ENCODE measurements at regions not wholly inside any gene's neighbourhood (a gene's known extent, or its start where the extent isn't known, plus 50 kb on each side); places are given as distances from the start of the nearest gene placed in this dataset.

DNA sequence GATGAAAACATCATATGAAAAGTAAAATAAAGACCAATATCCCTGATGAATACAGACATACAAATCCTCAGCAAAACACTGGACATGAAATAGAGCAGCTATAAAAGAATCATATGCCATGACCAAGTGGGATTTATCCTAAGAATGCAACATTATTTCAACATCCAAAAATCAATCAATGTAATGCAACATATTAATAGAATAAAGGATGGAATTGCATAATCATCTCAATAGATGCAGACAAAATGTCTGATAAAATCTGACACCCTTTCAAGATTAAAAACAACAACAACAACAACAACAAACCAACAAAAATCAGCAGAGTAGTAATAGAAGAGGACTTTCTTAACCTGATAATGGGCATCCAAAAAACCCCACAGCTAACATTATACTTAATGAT is 63.8 kb upstream of the IL1R1 start:
- Histone ChIP-seq H3K9me3 (replicated peaks) (no peaks in the 10 kb centered on the region), H3K27ac (replicated peaks) (no peak overlapping the region), H3K4me3 (no peak overlapping the region), H3K27me3 (ENCODE audit: low read depth) (no peaks in the 10 kb centered on the region), H3K36me3 (no peaks in the 10 kb centered on the region), H3K4me1 (peaks cover 13% of the 10 kb centered on the region)
- TF ChIP-seq, protein P1, sequence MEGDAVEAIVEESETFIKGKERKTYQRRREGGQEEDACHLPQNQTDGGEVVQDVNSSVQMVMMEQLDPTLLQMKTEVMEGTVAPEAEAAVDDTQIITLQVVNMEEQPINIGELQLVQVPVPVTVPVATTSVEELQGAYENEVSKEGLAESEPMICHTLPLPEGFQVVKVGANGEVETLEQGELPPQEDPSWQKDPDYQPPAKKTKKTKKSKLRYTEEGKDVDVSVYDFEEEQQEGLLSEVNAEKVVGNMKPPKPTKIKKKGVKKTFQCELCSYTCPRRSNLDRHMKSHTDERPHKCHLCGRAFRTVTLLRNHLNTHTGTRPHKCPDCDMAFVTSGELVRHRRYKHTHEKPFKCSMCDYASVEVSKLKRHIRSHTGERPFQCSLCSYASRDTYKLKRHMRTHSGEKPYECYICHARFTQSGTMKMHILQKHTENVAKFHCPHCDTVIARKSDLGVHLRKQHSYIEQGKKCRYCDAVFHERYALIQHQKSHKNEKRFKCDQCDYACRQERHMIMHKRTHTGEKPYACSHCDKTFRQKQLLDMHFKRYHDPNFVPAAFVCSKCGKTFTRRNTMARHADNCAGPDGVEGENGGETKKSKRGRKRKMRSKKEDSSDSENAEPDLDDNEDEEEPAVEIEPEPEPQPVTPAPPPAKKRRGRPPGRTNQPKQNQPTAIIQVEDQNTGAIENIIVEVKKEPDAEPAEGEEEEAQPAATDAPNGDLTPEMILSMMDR (IDR thresholded peaks at IDR 0.05; ENCODE audit: borderline replicate concordance) = no peak
- intact Hi-C loops (cut with micrococcal nuclease) = no loop called here
- DNase-seq = no peak

DNA sequence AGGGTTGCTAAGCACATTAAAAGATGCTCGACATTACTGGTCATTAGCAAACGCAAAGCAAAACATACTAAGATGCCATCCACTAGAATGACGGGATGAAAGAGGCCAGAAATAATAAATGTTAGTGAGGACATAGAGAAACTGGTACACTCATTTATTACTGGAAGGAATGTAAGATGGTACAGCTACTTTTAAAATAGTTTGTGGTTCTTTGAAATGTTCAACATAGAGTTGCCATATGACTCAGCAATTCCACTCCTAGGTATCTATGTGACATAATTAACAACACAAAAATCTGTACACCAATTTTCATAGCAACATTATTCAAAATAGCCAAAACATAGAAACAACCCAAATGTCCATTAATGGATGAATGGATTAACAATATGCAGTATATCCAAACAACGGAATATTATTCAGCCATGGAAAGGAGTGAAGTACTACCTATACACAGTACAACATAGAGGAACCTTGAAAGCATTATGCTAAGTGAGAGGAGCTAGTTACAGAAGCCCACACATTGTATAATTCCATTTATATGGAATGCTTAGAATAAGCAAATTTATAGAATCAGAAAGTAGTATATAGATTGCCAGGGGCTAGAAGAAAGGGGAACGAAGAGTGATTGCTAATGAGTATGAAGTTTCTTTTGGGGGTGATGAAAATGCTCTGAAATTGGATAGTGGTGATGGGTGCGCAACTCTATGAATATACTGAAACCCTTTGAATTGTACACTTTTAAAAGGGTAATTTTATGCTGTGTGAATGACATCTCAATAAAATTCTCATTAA is 61.9 kb upstream of the IL1R1 start:
- Histone ChIP-seq H3K27me3 (ENCODE audit: low read depth) (no peaks in the 10 kb centered on the region), H3K36me3 (no peaks in the 10 kb centered on the region), H3K4me1 (peaks cover 13% of the 10 kb centered on the region), H3K4me3 (no peak overlapping the region), H3K27ac (replicated peaks) (no peak overlapping the region), H3K9me3 (replicated peaks) (no peaks in the 10 kb centered on the region)
- intact Hi-C loops (cut with micrococcal nuclease) = no loop called here
- TF ChIP-seq, protein P1 (IDR thresholded peaks at IDR 0.05; ENCODE audit: borderline replicate concordance) = no peak
- no peak for DNase-seq

DNA sequence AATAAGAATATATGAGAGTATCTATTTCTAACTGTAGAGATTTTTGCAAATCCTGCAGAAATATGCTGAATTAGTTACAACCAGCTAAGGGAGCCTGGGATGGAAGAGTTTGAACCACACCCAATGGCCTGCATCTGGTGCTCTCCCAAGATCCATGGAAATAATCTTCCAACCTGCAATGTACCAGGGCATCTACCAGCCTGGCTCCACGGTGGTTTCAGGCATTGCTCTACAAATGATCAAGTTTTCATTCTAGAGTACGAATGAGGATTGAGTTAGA is 61.4 kb upstream of the IL1R1 start:
- no peaks in the 10 kb centered on the region for H3K9me3 ChIP-seq (replicated peaks)
- TF ChIP-seq, protein P1 (IDR thresholded peaks at IDR 0.05; ENCODE audit: borderline replicate concordance) = no peak
- intact Hi-C loops (cut with micrococcal nuclease) = no loop called here
- H3K36me3 ChIP-seq = no peaks in the 10 kb centered on the region
- H3K27ac ChIP-seq (replicated peaks) = no peak overlapping the region
- no peaks in the 10 kb centered on the region for H3K27me3 ChIP-seq (ENCODE audit: low read depth)
- no peak overlapping the region for H3K4me3 ChIP-seq
- DNase-seq = no peak
- peaks cover 17% of the 10 kb centered on the region for H3K4me1 ChIP-seq

DNA sequence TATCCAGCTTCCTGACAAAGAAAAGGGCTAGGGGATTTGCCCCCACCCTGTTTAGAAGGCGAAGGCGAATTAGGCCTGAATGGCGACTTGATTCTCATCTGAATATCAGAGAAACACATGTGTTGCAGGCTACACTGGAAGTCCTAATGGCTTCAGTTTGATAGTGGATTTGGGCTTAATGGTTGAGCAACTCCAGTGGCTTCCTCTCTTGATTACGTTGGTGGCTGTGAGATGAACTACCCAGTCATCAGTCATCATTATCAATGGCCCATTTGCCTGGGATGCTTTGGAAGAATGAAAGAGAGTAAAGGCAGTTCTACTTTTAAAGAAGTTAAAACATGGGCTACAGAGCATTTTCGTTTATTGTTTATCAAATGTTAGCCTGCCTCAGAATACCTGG is 60.9 kb upstream of the IL1R1 start:
- Histone ChIP-seq H3K27me3 (ENCODE audit: low read depth) (no peaks in the 10 kb centered on the region), H3K36me3 (no peaks in the 10 kb centered on the region), H3K4me1 (peaks cover 18% of the 10 kb centered on the region), H3K4me3 (no peak overlapping the region), H3K9me3 (replicated peaks) (no peaks in the 10 kb centered on the region), H3K27ac (replicated peaks) (no peak overlapping the region)
- intact Hi-C loops (cut with micrococcal nuclease) = no loop called here
- TF ChIP-seq, protein P1 (IDR thresholded peaks at IDR 0.05; ENCODE audit: borderline replicate concordance) = no peak
- no peak for DNase-seq

DNA sequence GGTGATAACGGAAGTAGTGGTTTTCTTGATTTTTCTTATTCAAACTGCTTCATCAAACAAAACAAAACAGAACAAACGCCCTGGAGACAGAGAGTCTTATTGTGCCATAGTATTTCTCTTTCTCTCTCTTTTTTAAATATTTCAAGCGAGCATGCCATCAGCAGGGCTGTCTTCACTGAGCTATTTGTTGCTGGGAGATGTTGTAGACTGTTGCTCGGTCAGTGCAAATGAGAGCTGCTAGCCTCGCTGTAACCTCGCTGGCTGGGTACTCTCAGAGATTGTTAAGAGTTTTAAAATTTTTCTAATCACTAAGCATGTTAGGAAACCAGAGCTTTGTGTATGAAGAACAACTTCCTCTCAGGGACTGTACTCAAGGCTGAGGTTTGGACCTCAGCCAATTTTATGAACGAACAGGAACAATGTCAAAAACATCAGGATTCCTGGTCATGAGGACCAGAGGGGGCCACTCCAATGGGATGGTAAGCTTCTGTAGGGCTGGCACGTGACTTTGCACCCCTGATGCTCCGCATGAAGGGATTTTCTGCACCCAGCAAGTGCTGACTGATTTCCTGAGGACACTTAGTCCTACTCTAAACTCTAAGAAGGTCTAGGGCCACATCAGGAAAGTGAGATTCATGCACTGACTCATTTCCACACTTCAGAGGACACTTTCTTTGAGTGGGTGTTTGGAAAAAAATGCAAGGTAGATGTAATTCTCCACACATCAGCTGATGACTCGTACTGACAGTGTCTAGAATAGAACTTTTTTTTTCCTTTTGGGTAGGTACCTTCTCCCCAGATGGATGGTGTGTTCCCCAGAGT is 59.8 kb upstream of the IL1R1 start:
- no peak for DNase-seq
- H3K9me3 ChIP-seq (replicated peaks) = no peaks in the 10 kb centered on the region
- peak overlapping the region; percentile 71 for H3K27ac ChIP-seq (replicated peaks)
- H3K4me3 ChIP-seq = no peak overlapping the region
- intact Hi-C loops (cut with micrococcal nuclease) = no loop called here
- TF ChIP-seq, protein P1 (IDR thresholded peaks at IDR 0.05; ENCODE audit: borderline replicate concordance) = no peak
- no peaks in the 10 kb centered on the region for H3K36me3 ChIP-seq
- H3K4me1 ChIP-seq = peaks cover 18% of the 10 kb centered on the region
- H3K27me3 ChIP-seq (ENCODE audit: low read depth) = no peaks in the 10 kb centered on the region

Measured in left ventricle myocardium inferior (tissue), 1 donor.